Prostate gland (tissue), 2 donors: ENCODE measurements at regions not wholly inside any gene's neighbourhood (a gene's known extent, or its start where the extent isn't known, plus 50 kb on each side); places are given as distances from the start of the nearest gene placed in this dataset.

ENCODE experiments used
- CTCF ChIP-seq, 4 experiments: fragments of 200-600 bp in 2 of 4; fragments of 450-650 bp in 2 of 4; sonication (generic) in 2 of 4; IDR thresholded peaks; 1 replicate in 3 of 4; 2 replicates in 1 of 4; pipeline ENCODE4 v1.5.1; 2016 to 2019; ENCODE audit warnings: antibody characterized with exemption in 4 of 4, mild to moderate bottlenecking in 2 of 4, moderate library complexity in 2 of 4
- POLR2A ChIP-seq: fragments of 450-650 bp; IDR thresholded peaks from one replicate; pipeline ENCODE4 v1.6.1; 2016; ENCODE audit warnings: antibody characterized with exemption, mild to moderate bottlenecking
- POLR2AphosphoS5 ChIP-seq: sonication (generic); formaldehyde crosslinking; IDR thresholded peaks from one replicate; pipeline ENCODE4 v1.6.1; 2017; ENCODE audit warnings: antibody characterized with exemption

- TF ChIP-seq POLR2A (no peak), CTCF (IDR thresholded peaks at IDR 0.05) (no peak), POLR2AphosphoS5 (no peak)
Measured at GRCh38 chr4:181671672-181672071, 571.5 kb upstream of the TENM3 start.
